Sigmoid colon (tissue), 6 donors: ENCODE measurements at regions not wholly inside any gene's neighbourhood (a gene's known extent, or its start where the extent isn't known, plus 50 kb on each side); places are given as distances from the start of the nearest gene placed in this dataset.

ENCODE experiments used
- DNase-seq: peaks from one replicate; pipeline ENCODE4 v3.0.0-alpha.2; 2019
- H3K27ac ChIP-seq, 4 donors: fragments of 200-600 bp; sonication (generic); one replicate each; pipeline ENCODE4 v1.5.1; 2016 to 2019; ENCODE audit warnings: mild to moderate bottlenecking in 1 of 4
- H3K27me3 ChIP-seq, 3 donors: fragments of 200-600 bp; sonication (generic); one replicate each; pipeline ENCODE4 v1.5.1; 2019; ENCODE audit warnings: mild to moderate bottlenecking in 1 of 3
- H3K36me3 ChIP-seq, 4 donors: fragments of 200-600 bp; sonication (generic); one replicate each; pipeline ENCODE4 v1.5.1; 2016 to 2019
- H3K4me1 ChIP-seq, 4 donors: fragments of 200-600 bp; sonication (generic); one replicate each; pipeline ENCODE4 v1.5.1; 2017 to 2019
- H3K4me3 ChIP-seq, 4 donors: fragments of 200-600 bp; sonication (generic); one replicate each; pipeline ENCODE4 v1.5.1; 2017 to 2019; ENCODE audit warnings: mild to moderate bottlenecking in 2 of 4, moderate library complexity in 1 of 4
- H3K9me3 ChIP-seq, 4 donors: fragments of 200-600 bp in 3 of 4; sonication (generic) in 3 of 4; one replicate each; pipeline versions ENCODE4 v1.5.1 to v1.6.1; 2013 to 2019
- CTCF ChIP-seq, 4 experiments: fragments of 450-650 bp in 3 of 4; fragments of 200-600 bp in 1 of 4; IDR thresholded peaks; one replicate each; pipeline ENCODE4 v1.5.1; 2016 to 2019; ENCODE audit warnings: antibody characterized with exemption in 4 of 4, mild to moderate bottlenecking in 3 of 4, moderate library complexity in 2 of 4
- EP300 ChIP-seq, 4 donors: sonication (generic); formaldehyde crosslinking; IDR thresholded peaks; one replicate each; pipeline ENCODE4 v1.6.1; 2017; ENCODE audit warnings: antibody characterized with exemption in 4 of 4
- POLR2A ChIP-seq, 2 donors: fragments of 450-650 bp; IDR thresholded peaks; one replicate each; pipeline ENCODE4 v1.6.1; 2016; ENCODE audit warnings: antibody characterized with exemption in 2 of 2, mild to moderate bottlenecking in 2 of 2, moderate library complexity in 2 of 2
- POLR2AphosphoS5 ChIP-seq, 4 donors: sonication (generic); formaldehyde crosslinking; IDR thresholded peaks; one replicate each; pipeline ENCODE4 v1.6.1; 2017; ENCODE audit warnings: antibody characterized with exemption in 4 of 4
- WGBS, 2 donors: extraction: QIAGEN DNeasy Blood & Tissue Kit; methylation state at CpG; one replicate each; pipeline ENCODE4 v1.1.7; 2013; 5-methylcytosine and 5-hydroxymethylcytosine counted together
- intact Hi-C: fragments of 100-400 bp; cut with DNase I; formaldehyde crosslinking; loops from one replicate; pipeline ENCODE4 v1.15.1; 2023
- donor health status: healthy with polysubstance abuse.
- donor health status: healthy.

- Histone ChIP-seq H3K4me3 (no peak overlapping the region), H3K36me3 (no peaks in the 10 kb centered on the region), H3K9me3 (peaks cover 0 to 6% (median 2%) of the 10 kb centered on the region in 4 donors), H3K4me1 (no peaks in the 10 kb centered on the region), H3K27me3 (no peaks in the 10 kb centered on the region), H3K27ac (no peak overlapping the region)
- intact Hi-C loops = no loop called here
- TF ChIP-seq POLR2A (IDR thresholded peaks at IDR 0.05) = no peak
- no peak for TF ChIP-seq EP300 (IDR thresholded peaks at IDR 0.05)
- no peak for TF ChIP-seq POLR2AphosphoS5 (IDR thresholded peaks at IDR 0.05)
- TF ChIP-seq CTCF (IDR thresholded peaks at IDR 0.05) = no peak
- peak; percentile 34 for DNase-seq
- WGBS, 2 donors = 69 to 80% methylated on average over 8 of the region's 8 CpGs
Observed at GRCh38 chr20:24828992-24829648, 119.9 kb upstream of the CST7 start.

- peak; percentile 40 for DNase-seq
- Histone ChIP-seq H3K4me1 (no peaks in the 10 kb centered on the region), H3K4me3 (no peak overlapping the region), H3K27me3 (no peaks in the 10 kb centered on the region), H3K36me3 (no peaks in the 10 kb centered on the region), H3K9me3 (peaks cover 0 to 6% (median 0%) of the 10 kb centered on the region in 4 donors), H3K27ac (no peak overlapping the region)
- WGBS, 2 donors = 76 to 87% methylated on average over 5 of the region's 5 CpGs
- intact Hi-C loops = no loop called here
- no peak for TF ChIP-seq POLR2A (IDR thresholded peaks at IDR 0.05)
- no peak for TF ChIP-seq CTCF (IDR thresholded peaks at IDR 0.05)
- TF ChIP-seq POLR2AphosphoS5 (IDR thresholded peaks at IDR 0.05) = no peak
Observed at GRCh38 chr20:24829649-24830370, 119.3 kb upstream of the CST7 start.

GRCh38 chr20:24830649-24831048 lies 118.4 kb upstream of the CST7 start:
- no peak overlapping the region for H3K4me3 ChIP-seq
- H3K27ac ChIP-seq = no peak overlapping the region
- no peaks in the 10 kb centered on the region for H3K36me3 ChIP-seq
- intact Hi-C loops = no loop called here
- H3K4me1 ChIP-seq = no peaks in the 10 kb centered on the region
- H3K27me3 ChIP-seq = no peaks in the 10 kb centered on the region
- H3K9me3 ChIP-seq = peaks cover 0 to 6% (median 0%) of the 10 kb centered on the region in 4 donors
- peak; percentile 19 for DNase-seq
- WGBS, 2 donors = 78% methylated on average over 3 of the region's 3 CpGs
- TF ChIP-seq POLR2A (IDR thresholded peaks at IDR 0.05) = no peak
- no peak for TF ChIP-seq EP300 (IDR thresholded peaks at IDR 0.05)
- TF ChIP-seq POLR2AphosphoS5 (IDR thresholded peaks at IDR 0.05) = no peak
- TF ChIP-seq CTCF (IDR thresholded peaks at IDR 0.05) = no peak

- Histone ChIP-seq H3K4me3 (no peak overlapping the region), H3K4me1 (no peaks in the 10 kb centered on the region), H3K27me3 (no peaks in the 10 kb centered on the region), H3K27ac (no peak overlapping the region), H3K36me3 (no peaks in the 10 kb centered on the region), H3K9me3 (peaks cover 0 to 6% (median 0%) of the 10 kb centered on the region in 4 donors)
- TF ChIP-seq POLR2A (IDR thresholded peaks at IDR 0.05) = no peak
- TF ChIP-seq POLR2AphosphoS5 (IDR thresholded peaks at IDR 0.05) = no peak
- TF ChIP-seq CTCF (IDR thresholded peaks at IDR 0.05) = no peak
- no peak for TF ChIP-seq EP300 (IDR thresholded peaks at IDR 0.05)
- intact Hi-C loops = no loop called here
- 84 to 88% methylated on average over 1 of the region's 1 CpG for WGBS, 2 donors
- DNase-seq = peak; percentile 4
Observed at GRCh38 chr20:24831232-24831631, 117.8 kb upstream of the CST7 start.
